Smooth muscle cell (in vitro differentiated cells): ENCODE measurements at regions not wholly inside any gene's neighbourhood (a gene's known extent, or its start where the extent isn't known, plus 50 kb on each side); places are given as distances from the start of the nearest gene placed in this dataset.

Source experiments
- DNase-seq: peaks from one replicate; lab custom pipeline; 2025; ENCODE audit not compliant: unreplicated experiment; lab: John Stamatoyannopoulos, UW
- H2AFZ ChIP-seq: fragments of 200-600 bp; sonication (generic); 2 replicates; pipeline ENCODE4 v1.6.0; 2016; ENCODE audit warnings: antibody characterized with exemption, low read depth, mild to moderate bottlenecking
- H3F3A ChIP-seq: fragments of 200-600 bp; sonication (generic); 2 replicates; pipeline ENCODE4 v1.6.0; 2017; ENCODE audit warnings: antibody characterized with exemption, low read depth
- H3K27ac ChIP-seq: fragments of 200-600 bp; sonication (generic); 2 replicates; pipeline ENCODE4 v1.5.1; 2016; ENCODE audit warnings: low read depth, mild to moderate bottlenecking
- H3K27me3 ChIP-seq: fragments of 200-600 bp; sonication (generic); 2 replicates; pipeline ENCODE4 v1.6.1; 2016; ENCODE audit warnings: low read depth, mild to moderate bottlenecking
- H3K36me3 ChIP-seq: fragments of 200-600 bp; sonication (generic); 2 replicates; pipeline ENCODE4 v1.5.1; 2016; ENCODE audit warnings: low read depth
- H3K4me1 ChIP-seq: fragments of 200-600 bp; sonication (generic); 2 replicates; pipeline ENCODE4 v1.5.1; 2016; ENCODE audit warnings: low read depth
- H3K4me2 ChIP-seq: fragments of 200-600 bp; sonication (generic); 2 replicates; pipeline ENCODE4 v1.6.0; 2016; ENCODE audit warnings: mild to moderate bottlenecking
- H3K4me3 ChIP-seq: fragments of 200-600 bp; sonication (generic); 2 replicates; pipeline ENCODE4 v1.5.1; 2016; ENCODE audit warnings: mild to moderate bottlenecking
- H3K79me2 ChIP-seq: fragments of 200-600 bp; sonication (generic); 2 replicates; pipeline ENCODE4 v1.6.0; 2016; ENCODE audit warnings: low read depth, mild to moderate bottlenecking
- H3K9ac ChIP-seq: fragments of 200-600 bp; sonication (generic); 2 replicates; pipeline ENCODE4 v1.6.0; 2016; ENCODE audit warnings: low read depth
- H3K9me3 ChIP-seq: fragments of 200-600 bp; sonication (generic); replicated peaks from 2 replicates; pipeline ENCODE4 v1.5.1; 2016; ENCODE audit warnings: low read depth
- H4K20me1 ChIP-seq: fragments of 200-600 bp; sonication (generic); 2 replicates; pipeline ENCODE4 v1.6.0; 2016; ENCODE audit warnings: low read depth
- CTCF ChIP-seq: fragments of 200-600 bp; sonication (generic); IDR thresholded peaks from 2 replicates; pipeline ENCODE4 v1.5.1; 2017; ENCODE audit warnings: borderline replicate concordance, mild to moderate bottlenecking, antibody characterized with exemption; ENCODE audit not compliant: insufficient read depth, poor library complexity, severe bottlenecking
- WGBS: methylation state at CpG from one replicate; pipeline ENCODE4 v1.1.7; 2016; ENCODE audit warnings: low lambda C conversion rate; 5-methylcytosine and 5-hydroxymethylcytosine counted together

GRCh38 chr9:71245651-71246050 lies 124.2 kb upstream of the TRPM3 start:
- no peaks in the 10 kb centered on the region for H3K36me3 ChIP-seq
- no peak overlapping the region for H3K27ac ChIP-seq
- no peaks in the 10 kb centered on the region for H3K9me3 ChIP-seq
- H3K27me3 ChIP-seq = no peaks in the 10 kb centered on the region
- H4K20me1 ChIP-seq = no peaks in the 10 kb centered on the region
- H3K4me2 ChIP-seq = no peak overlapping the region
- H3K79me2 ChIP-seq = no peaks in the 10 kb centered on the region
- TF ChIP-seq CTCF = no peak
- H3K9ac ChIP-seq = no peak overlapping the region
- peaks cover 43% of the 10 kb centered on the region for H3K4me1 ChIP-seq
- DNase-seq = no peak
- no peak overlapping the region for H3K4me3 ChIP-seq
- no peak overlapping the region for H2AFZ ChIP-seq
- H3F3A ChIP-seq = no peaks in the 10 kb centered on the region

DNA sequence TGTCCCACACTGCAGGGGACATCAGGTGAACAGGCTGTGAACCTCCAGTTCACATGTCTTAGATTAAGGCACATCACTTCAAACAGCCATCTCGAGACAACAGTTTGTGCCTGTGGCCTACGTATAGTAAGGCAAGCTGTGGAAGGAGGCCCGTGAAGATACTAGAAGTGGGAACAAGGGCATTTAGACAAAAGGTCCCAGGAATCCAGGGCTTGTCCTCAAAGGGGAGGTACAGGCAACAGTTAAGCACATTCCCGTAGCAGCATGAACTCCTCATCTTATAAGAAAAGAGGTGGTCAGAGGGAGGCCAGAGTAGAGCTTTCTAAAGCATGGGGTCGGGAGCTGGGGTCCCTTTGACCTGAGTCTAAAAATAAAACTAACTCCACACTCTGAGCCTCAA lies 122.5 kb upstream of the TRPM3 start:
- Histone ChIP-seq H3K27ac (no peak overlapping the region), H3F3A (no peaks in the 10 kb centered on the region), H3K79me2 (no peaks in the 10 kb centered on the region), H3K4me1 (peaks cover 44% of the 10 kb centered on the region), H3K4me2 (no peak overlapping the region), H3K36me3 (no peaks in the 10 kb centered on the region), H3K4me3 (no peak overlapping the region), H2AFZ (no peak overlapping the region), H4K20me1 (no peaks in the 10 kb centered on the region), H3K9ac (no peak overlapping the region), H3K9me3 (no peaks in the 10 kb centered on the region), H3K27me3 (no peaks in the 10 kb centered on the region)
- WGBS = 77% methylated on average over 5 of the region's 5 CpGs
- no peak for DNase-seq
- no peak for TF ChIP-seq CTCF

- Histone ChIP-seq H4K20me1 (no peaks in the 10 kb centered on the region), H3K27me3 (no peaks in the 10 kb centered on the region), H3K27ac (no peak overlapping the region), H3K4me1 (peaks cover 42% of the 10 kb centered on the region), H3K4me3 (no peak overlapping the region), H3F3A (no peaks in the 10 kb centered on the region), H3K79me2 (no peaks in the 10 kb centered on the region), H3K36me3 (no peaks in the 10 kb centered on the region), H2AFZ (no peak overlapping the region), H3K4me2 (no peak overlapping the region), H3K9me3 (no peaks in the 10 kb centered on the region), H3K9ac (no peak overlapping the region)
- 92% methylated on average over 6 of the region's 6 CpGs for WGBS
- TF ChIP-seq CTCF = no peak
- no peak for DNase-seq
Measured at GRCh38 chr9:71242081-71242480, 120.7 kb upstream of the TRPM3 start.

GRCh38 chr9:71237051-71237450 lies 115.6 kb upstream of the TRPM3 start:
- no peaks in the 10 kb centered on the region for H3K36me3 ChIP-seq
- H3K4me3 ChIP-seq = no peak overlapping the region
- H3K79me2 ChIP-seq = no peaks in the 10 kb centered on the region
- H3K9ac ChIP-seq = no peak overlapping the region
- H3K27ac ChIP-seq = no peak overlapping the region
- peaks cover 20% of the 10 kb centered on the region for H3K4me1 ChIP-seq
- no peak for DNase-seq
- H3F3A ChIP-seq = no peaks in the 10 kb centered on the region
- no peak overlapping the region for H3K4me2 ChIP-seq
- H2AFZ ChIP-seq = no peak overlapping the region
- no peaks in the 10 kb centered on the region for H3K9me3 ChIP-seq
- H4K20me1 ChIP-seq = no peaks in the 10 kb centered on the region
- H3K27me3 ChIP-seq = no peaks in the 10 kb centered on the region
- TF ChIP-seq CTCF = no peak
